Stimulated activated CD4-positive, alpha-beta T cell treated with anti-CD3 and anti-CD28 coated beads, Interleukin-15, amount 100 ng/mL, for 1 hour (primary cell): ENCODE measurements at regions not wholly inside any gene's neighbourhood (a gene's known extent, or its start where the extent isn't known, plus 50 kb on each side); places are given as distances from the start of the nearest gene placed in this dataset.
"Not testable (repeated sequence)": the region's sequence is repeated elsewhere in the genome, so short reads cannot be mapped to it uniquely, and the experiment has no call there.

Experiments used
- DNase-seq, 2 donors: peaks; one replicate each; pipeline ENCODE4 v3.0.0-alpha.2; 2020; ENCODE audit warnings: low read depth in 1 of 2, low spot score in 1 of 2

DNA sequence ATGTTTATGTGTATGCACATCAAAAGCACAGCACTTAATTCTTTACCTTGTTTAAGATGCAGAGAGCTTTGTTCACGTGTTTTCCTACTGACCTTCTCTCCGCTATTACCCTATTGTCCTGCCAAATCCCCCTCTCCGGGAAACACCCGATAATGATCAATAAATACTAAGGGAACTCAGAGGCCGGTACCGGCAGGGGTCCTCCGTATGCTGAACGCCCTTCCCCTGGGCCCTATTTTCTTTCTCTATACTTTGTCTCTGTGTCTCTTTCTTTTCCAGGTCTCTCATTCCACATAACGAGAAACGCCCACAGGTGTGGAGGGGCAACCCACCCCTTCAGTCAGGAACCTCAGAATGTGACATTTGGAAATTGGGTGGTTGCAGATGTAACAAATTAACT, 160.1 kb downstream of the ADRA2C start:
- not testable (repeated sequence) for DNase-seq

DNA sequence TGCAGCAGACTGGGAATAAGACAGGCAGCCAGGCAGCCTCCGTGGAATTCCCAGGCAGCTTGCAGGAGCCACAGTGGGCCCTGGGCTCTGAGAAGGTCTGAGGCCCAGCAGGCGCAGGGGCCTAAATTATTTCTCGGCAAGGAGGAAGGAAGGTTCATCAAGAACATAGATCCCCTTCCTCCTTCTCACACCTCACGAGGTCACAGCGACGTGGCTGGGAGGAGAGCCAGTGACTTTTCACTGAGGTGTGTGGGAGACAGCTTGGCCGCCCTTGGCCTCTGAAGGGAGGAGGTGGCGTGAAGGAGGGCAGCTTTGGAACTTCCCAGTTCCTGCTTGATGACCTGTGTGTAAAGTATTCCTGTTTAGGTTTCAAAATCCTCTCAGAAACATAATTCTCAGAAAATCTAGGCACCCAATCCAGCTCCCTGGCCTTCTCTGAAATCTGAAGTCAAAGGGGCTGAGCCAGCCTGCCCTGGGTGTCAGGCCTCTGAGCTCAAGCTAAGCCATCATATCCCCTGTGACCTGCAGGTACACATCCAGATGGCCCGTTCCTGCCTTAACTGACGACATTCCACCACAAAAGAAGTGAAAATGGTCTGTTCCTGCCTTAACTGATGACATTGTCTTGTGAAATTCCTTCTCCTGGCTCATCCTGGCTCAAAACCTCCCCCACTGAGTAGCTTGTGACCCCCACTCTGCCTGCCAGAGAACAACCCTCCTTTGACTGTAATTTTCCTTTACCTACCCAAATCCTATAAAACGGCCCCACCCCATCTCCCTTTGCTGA, 161.0 kb downstream of the ADRA2C start:
- DNase-seq = not testable (repeated sequence)

GRCh38 chr4:3929431-3929830, 163.2 kb downstream of the ADRA2C start:
- DNase-seq = not testable (repeated sequence)

DNA sequence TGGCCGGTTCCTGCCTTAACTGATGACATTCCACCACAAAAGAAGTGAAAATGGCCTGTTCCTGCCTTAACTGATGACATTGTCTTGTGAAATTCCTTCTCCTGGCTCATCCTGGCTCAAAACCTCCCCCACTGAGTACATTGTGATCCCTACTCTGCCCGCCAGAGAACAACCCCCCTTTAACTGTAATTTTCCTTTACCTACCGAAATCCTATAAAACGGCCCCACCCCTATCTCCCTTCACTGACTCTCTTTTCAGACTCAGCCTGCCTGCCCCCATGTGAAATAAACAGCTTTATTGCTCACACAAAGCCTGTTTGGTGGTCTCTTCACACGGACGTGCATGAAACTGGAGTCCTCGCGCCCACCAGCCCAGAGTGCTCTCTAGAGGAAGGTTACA, 166.5 kb downstream of the ADRA2C start:
- not testable (repeated sequence) for DNase-seq

DNA sequence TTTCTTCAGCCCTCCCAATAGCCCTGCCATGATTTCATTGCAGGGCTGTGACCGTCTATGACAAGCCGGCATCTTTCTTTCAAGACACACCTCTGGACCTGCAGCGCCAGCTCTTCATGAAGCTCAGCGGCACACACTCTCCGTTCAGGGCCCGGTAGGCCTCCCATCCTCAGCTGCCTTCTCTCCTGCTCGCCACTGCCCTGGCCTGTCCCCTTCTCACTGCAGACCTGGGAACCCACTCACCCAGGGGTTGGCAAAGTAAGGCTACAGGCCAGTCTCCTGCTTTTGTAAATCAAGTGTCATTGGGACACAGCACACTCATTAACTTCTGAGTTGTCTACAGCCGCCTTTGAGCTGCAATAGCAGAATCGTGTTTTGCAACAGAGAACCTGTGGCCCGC, 169.2 kb downstream of the ADRA2C start:
- DNase-seq = not testable (repeated sequence)

GRCh38 chr4:3936184-3936583, 170.0 kb downstream of the ADRA2C start:
- no peak for DNase-seq

DNA sequence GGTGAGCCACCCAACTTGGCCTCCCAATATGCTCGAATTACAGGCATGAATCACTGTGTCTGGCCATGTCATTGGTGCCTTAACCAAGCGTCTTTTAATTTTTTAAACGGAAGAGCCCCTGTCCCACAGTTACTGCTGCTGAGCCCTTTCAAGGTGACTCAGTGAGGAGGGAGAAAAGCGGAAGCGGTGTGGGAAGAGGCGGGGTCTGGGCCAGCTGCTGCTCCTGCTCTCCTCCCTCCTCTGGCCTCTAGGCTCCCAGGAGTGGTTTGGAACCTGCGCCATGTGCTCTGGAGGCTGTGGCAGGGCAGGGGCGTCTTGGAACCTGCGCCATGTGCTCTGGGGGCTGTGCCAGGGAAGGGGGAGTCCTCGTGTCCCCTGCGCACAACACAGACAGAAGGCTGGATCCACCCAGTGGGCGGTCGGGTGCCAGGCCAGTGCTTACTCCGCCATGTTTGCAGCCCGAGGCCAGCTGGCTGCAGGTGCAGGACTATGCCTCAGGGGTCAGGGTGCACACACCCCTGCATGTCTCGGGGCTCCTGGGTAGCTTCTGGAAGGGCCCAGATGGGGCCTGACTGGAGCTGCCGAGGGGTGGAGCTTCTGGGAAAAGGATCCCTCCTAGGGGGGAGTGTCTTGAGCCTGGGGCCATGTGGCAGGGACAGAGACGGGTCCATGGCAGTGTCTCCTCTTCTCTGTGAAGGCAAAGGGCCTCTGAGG, 171.8 kb downstream of the ADRA2C start:
- not testable (repeated sequence) for DNase-seq

GRCh38 chr4:3938676-3939075, 172.5 kb downstream of the ADRA2C start:
- DNase-seq = not testable (repeated sequence)

DNA sequence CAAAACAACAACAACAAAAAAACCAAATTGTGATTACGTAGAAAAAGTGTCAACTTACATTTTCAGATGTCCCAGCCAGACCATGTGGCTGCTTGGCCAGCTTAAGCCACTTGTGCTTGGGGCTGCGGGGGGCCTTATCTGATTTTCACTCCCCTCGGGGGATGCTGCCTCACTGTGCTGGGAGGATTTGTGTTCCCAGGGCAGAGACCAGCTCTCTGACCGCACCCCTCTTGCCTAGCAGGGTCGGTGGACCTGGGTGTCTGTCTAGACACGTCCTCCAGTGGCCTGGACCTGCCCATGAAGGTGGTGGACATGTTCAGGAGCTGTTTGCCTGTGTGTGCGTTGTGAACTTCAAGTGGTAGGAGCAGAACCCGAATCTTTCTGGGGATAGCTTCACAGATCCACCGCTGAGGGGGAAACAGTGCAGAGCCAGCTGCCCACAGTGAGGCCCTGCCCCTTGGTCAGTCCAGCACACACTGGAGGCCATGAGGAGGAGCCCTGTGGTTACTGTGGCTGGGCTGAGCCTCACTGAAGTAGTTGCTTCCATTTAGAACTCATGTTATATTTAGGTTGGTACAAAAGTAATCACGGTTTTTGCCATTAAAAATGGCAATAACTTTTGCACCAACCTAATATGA, 173.9 kb downstream of the ADRA2C start:
- not testable (repeated sequence) for DNase-seq

DNA sequence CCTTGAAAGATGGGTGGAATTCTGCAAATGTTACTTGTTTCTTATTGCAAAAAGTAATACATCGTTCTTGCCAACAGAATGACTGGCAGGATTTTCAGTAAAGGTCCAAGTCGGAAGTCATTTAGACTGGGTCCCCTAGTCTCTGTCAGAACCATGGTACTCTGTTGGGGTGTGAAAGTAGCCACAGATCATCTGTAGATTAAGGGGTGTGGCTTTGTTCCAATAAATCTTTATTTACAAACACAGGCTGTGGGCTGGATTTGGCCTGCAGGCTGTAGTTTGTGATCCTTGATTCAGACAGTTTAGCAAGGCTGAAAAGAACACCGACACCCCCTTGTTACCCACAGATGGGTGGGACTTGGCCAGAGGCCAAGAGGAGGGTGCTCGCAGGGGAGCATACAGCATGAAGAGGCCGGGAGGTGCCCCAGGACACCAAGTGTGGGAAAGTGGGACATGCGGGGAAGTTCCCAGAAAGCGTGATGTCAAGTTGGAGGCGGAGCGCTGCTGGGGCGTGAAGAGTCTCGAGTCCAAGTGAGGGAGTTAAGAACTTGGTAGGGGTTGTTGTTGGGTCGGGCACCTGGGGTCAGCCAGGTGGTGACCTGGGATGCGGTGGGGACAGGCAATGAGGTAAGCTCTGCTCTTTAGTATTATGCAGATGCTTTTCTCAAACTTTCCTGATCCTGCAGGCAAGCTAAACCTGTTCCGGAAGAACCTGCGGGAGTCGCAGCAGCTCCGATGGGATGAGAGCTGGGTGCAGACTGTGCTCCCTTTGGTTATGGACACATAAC, 175.7 kb downstream of the ADRA2C start:
- DNase-seq = not testable (repeated sequence)

- DNase-seq = not testable (repeated sequence)
These were observed 176.4 kb downstream of the ADRA2C start for GRCh38 chr4:3942569-3942971.

- DNase-seq = not testable (repeated sequence)
These were observed 176.9 kb downstream of the ADRA2C start for GRCh38 chr4:3943051-3943450.

GRCh38 chr4:3945511-3946290, 179.5 kb downstream of the ADRA2C start:
- DNase-seq = no peak

DNA sequence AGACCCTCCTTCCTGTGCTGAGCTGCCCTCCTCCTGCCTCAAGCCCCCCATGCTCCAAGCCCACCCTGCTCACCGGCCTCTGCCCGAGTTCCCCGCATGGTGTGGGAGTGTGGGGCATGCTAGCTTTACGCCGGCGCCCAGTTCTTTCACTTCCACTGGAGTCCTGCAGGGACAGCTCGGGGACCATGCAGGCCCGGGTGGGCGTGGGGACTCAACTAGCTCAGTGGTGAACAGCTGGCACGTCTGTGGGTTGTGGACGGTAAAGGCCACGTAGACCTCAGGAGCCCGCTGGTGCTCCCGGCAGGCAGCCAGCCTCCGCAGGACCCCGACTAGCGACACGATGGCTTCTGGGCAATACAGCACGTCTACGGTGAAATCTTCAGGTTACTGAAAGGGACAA, 180.4 kb downstream of the ADRA2C start:
- not testable (repeated sequence) for DNase-seq

GRCh38 chr4:3947761-3948160, 181.6 kb downstream of the ADRA2C start:
- not testable (repeated sequence) for DNase-seq

- not testable (repeated sequence) for DNase-seq
These were observed 182.0 kb downstream of the ADRA2C start for GRCh38 chr4:3948210-3948609.

DNA sequence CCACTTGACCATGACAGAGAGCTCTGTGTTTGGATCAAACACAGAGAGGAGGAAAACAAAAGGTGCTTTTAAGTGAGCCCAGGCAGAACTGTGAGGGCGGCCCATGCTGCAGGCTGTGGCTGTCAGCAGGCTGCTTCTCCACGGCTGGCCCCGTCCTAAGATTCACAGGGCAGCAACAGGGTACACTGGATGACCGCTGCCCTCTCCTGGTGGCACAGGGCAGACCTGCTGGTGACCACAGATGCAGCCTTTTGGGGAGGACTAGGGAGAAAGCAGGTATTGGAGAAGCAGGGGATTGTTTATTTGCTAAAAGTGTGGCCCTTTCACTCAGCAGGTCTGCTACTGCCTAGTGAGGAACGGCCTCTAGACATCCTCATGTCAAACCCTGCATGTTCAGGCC, 183.7 kb downstream of the ADRA2C start:
- not testable (repeated sequence) for DNase-seq

DNA sequence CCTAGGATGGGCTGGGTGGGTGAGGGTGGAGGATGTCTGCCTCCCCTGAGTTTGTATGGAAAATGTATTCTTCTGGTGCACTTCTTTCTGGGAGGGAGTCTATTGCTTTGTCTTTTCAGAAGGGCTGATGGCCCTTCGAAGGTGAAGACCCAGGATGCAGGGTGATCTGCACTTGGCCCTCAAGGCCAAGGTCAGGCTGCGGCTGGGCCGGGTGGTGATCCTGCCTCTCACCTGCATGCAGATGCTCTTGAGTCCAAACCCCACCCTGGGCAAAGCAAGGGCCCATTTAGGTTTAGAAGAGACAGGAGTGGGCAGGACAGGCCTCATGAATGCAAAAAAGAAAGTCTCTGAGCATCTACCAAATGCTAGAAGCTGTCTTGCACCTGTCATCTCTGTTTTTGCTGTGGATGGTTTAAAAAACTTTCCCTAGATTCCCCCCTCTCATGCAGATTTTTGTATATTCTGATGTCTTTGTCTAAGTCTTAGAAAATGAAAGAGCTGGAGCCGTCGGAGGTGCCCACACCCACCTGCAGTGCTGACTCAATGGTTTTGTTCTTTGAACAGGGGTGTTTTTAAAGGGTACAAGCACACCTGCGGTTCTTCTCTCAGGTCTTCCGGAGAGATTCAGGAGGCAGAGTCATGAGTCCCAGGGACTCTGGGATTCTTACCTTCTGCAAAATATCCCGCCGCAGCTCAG, 186.4 kb downstream of the ADRA2C start:
- DNase-seq = not testable (repeated sequence)

DNA sequence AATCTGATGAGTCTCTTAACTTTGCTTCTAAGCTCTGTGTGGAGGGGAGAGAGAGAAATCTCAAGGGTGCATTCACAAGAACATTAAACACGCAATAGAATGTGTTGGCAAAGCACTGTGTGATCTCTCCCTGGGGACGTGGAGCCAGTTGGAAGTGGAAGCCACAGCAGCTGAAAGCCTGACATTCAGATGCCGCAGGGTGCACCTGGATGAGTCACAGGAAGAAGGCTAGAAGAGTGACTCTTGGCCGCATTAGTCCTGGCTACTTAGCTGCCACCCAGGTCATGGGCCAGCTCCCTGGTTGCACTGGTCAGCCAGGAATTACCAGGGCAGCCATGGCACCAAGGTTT, 186.9 kb downstream of the ADRA2C start:
- not testable (repeated sequence) for DNase-seq
